ENCODE measurements at regions not wholly inside any gene's neighbourhood (a gene's known extent, or its start where the extent isn't known, plus 50 kb on each side); places are given as distances from the start of the nearest gene placed in this dataset.

GRCh38 chrY:15756266-15756665, 1231.9 kb downstream of the NLGN4Y start:
- no peak for DNase-seq (ENCODE audit: low read depth)
- H3K4me3 ChIP-seq (replicated peaks; ENCODE audit: low read depth, low read length): no peak overlapping the region
- no peak for TF ChIP-seq CTCF (IDR thresholded peaks at IDR 0.05; ENCODE audit: low read length, missing control alignments)

GRCh38 chrY:15773579-15773978, 1249.2 kb downstream of the NLGN4Y start:
- no peak for DNase-seq (ENCODE audit: low read depth)
- TF ChIP-seq CTCF (IDR thresholded peaks at IDR 0.05; ENCODE audit: low read length, missing control alignments): no peak
- no peak overlapping the region for H3K4me3 ChIP-seq (replicated peaks; ENCODE audit: low read depth, low read length)

- DNase-seq (ENCODE audit: low read depth): no peak
- TF ChIP-seq CTCF (IDR thresholded peaks at IDR 0.05; ENCODE audit: low read length, missing control alignments): no peak
- no peak overlapping the region for H3K4me3 ChIP-seq (replicated peaks; ENCODE audit: low read depth, low read length)
Measured at GRCh38 chrY:15775880-15776279, 1251.6 kb downstream of the NLGN4Y start.

- DNase-seq (ENCODE audit: low read depth): no peak
- no peak overlapping the region for H3K4me3 ChIP-seq (replicated peaks; ENCODE audit: low read depth, low read length)
- no peak for TF ChIP-seq CTCF (IDR thresholded peaks at IDR 0.05; ENCODE audit: low read length, missing control alignments)
Measured at GRCh38 chrY:15779891-15780290, 1255.6 kb downstream of the NLGN4Y start.

- H3K4me3 ChIP-seq (replicated peaks; ENCODE audit: low read depth, low read length): no peak overlapping the region
- no peak for TF ChIP-seq CTCF (IDR thresholded peaks at IDR 0.05; ENCODE audit: low read length, missing control alignments)
- DNase-seq (ENCODE audit: low read depth): no peak
Measured at GRCh38 chrY:15800021-15800420, 1275.7 kb downstream of the NLGN4Y start.

- no peak for TF ChIP-seq CTCF (IDR thresholded peaks at IDR 0.05; ENCODE audit: low read length, missing control alignments)
- no peak overlapping the region for H3K4me3 ChIP-seq (replicated peaks; ENCODE audit: low read depth, low read length)
- no peak for DNase-seq (ENCODE audit: low read depth)
Measured at GRCh38 chrY:15805985-15806384, 1281.7 kb downstream of the NLGN4Y start.

GRCh38 chrY:15814241-15814640, 1289.9 kb downstream of the NLGN4Y start:
- no peak for DNase-seq (ENCODE audit: low read depth)

More at GRCh38 chrY:15814241-15814640, 1289.9 kb downstream of the NLGN4Y start:
- TF ChIP-seq CTCF (IDR thresholded peaks at IDR 0.05; ENCODE audit: low read length, missing control alignments): no peak
- no peak overlapping the region for H3K4me3 ChIP-seq (replicated peaks; ENCODE audit: low read depth, low read length)
